ENCODE measurements at regions not wholly inside any gene's neighbourhood (a gene's known extent, or its start where the extent isn't known, plus 50 kb on each side); places are given as distances from the start of the nearest gene placed in this dataset.

DNA sequence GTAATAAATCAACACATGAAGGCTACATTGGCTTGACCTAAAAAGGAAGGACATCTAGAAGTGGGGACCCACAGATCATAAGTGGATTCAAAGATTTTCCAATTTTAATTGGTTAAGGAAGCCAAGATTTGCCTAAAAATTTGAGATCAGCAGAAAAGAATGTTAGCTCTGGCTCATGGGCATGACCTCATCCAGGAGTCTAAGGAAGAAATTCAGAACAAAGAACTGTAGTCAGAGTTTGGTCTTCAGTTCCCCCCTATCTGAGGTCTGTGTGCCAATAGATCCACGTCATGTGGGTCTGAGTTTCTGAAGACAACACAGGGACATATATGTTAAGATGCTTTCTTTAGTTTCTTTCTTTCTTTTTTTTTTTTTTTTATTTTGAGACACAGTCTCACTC lies 648.8 kb upstream of the SPRY2 start:
- H3K9me3 Mint-ChIP-seq: peaks cover 31% of the 10 kb centered on the region
- H3K27ac Mint-ChIP-seq: no peak overlapping the region
- no peak overlapping the region for H3K4me3 Mint-ChIP-seq
- no peak for ATAC-seq (replicated peaks)
- H3K4me1 Mint-ChIP-seq: no peaks in the 10 kb centered on the region
- no peaks in the 10 kb centered on the region for H3K27me3 Mint-ChIP-seq
- no peaks in the 10 kb centered on the region for H3K36me3 Mint-ChIP-seq (ENCODE audit: low read depth)

DNA sequence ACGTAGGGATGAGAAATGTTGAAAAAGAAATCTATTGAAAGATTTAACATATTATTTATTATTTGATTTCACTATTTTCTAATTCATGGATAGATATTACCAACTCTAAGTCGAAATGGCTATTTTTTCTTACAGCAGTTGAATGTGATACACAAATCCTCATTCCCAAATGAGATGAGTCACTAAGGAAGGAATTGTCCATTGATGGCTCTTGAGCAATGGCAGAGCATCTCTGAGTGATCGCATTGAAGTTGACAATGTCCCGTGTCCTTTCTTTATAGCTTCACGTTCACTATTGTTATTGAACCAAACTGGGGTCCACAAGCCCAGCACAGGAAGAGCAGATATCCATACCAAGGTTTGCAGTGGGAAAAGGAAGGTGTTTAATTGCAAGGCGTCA lies 648.3 kb upstream of the SPRY2 start:
- Mint-ChIP-seq H3K9me3 (peaks cover 31% of the 10 kb centered on the region), H3K4me3 (no peak overlapping the region), H3K36me3 (ENCODE audit: low read depth) (no peaks in the 10 kb centered on the region), H3K27ac (no peak overlapping the region), H3K27me3 (no peaks in the 10 kb centered on the region), H3K4me1 (no peaks in the 10 kb centered on the region)
- ATAC-seq (replicated peaks): no peak

DNA sequence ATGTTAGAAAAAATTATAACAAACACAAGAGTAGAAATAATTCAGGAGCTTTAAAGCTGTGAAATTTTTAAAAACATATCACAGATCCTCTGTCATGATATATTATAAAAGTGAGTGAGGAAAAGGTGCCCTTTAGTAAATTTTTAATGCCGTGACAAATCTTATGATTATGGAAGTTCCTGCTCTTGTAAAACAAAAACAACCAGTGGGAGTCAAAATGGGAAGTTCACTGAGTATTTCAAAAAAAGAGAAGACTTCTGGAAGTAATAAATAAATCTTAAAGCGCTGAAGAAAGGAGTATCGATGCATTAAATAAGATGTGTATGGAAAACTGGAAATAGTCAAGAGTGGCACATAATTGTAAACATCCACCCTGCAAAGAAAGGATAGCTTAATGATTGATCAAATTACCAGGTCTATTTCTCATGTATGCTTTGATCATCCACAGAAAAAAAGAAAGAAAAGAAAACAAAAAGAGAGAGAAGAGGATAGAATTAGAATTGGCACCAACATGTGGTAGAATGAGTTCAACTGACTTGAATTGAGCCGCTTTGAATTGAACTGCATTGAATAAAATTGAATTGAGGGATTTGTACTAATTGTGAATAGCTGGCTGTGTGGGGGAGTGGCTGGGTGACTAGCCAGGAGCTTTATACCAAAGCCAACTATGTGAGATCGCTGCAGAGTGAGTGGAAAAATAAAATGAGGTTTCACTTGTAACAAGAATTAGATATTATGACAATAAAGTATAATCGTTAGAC lies 647.6 kb upstream of the SPRY2 start:
- H3K27ac Mint-ChIP-seq: no peak overlapping the region
- H3K9me3 Mint-ChIP-seq: peaks cover 31% of the 10 kb centered on the region
- ATAC-seq (replicated peaks): no peak
- H3K36me3 Mint-ChIP-seq (ENCODE audit: low read depth): no peaks in the 10 kb centered on the region
- no peaks in the 10 kb centered on the region for H3K27me3 Mint-ChIP-seq
- no peak overlapping the region for H3K4me3 Mint-ChIP-seq
- H3K4me1 Mint-ChIP-seq: no peaks in the 10 kb centered on the region

DNA sequence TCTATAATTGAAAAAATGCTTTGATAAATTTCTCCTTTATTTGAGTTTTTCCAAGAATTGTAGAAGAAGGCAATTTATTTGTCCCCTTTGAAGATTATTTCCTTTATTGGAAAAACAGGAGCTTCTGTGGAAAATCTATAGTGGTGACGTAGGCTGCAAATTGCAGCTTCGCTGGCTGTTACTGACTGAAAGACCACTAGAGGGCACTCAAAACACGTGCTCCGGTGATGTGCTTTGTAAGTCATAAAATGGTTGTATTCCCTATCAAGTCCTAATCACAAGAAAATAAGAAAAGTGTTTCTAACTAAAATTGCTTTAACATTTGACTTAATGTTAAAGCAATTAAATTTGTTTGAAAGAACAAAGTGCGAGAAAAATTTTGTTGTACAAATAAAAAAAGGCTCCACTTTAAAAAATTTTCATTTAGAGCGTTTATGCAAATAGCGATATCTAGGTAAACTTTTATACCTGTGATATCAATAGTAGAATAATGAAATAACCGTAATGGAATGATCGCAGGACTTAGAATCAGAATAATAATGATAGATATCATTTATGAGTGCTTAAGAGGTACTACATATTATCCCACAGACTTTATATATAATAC lies 638.2 kb upstream of the SPRY2 start:
- H3K4me3 Mint-ChIP-seq: no peak overlapping the region
- no peaks in the 10 kb centered on the region for H3K27me3 Mint-ChIP-seq
- H3K4me1 Mint-ChIP-seq: no peaks in the 10 kb centered on the region
- no peaks in the 10 kb centered on the region for H3K36me3 Mint-ChIP-seq (ENCODE audit: low read depth)
- no peak for ATAC-seq (replicated peaks)
- H3K27ac Mint-ChIP-seq: no peak overlapping the region
- peaks cover 5% of the 10 kb centered on the region for H3K9me3 Mint-ChIP-seq

DNA sequence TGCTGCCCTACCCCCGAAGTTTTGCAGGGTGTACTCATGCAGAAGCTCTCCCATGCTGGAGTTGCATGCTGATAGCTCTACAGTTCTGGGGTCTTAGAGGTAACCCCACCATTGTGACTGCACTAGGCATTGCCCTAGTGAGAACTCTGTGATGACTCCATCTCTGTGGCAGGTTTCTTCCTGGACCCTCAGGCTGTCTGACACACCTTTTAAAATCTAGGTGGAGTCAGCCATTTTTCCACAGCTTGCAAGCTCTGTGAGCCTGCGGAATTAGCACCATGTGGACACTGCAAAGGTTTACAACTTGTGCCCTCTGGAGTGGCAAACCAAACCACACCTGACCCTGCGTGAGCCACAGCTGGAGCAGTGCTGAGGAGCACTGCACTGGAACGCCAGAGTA lies 636.2 kb upstream of the SPRY2 start:
- Mint-ChIP-seq H3K36me3 (ENCODE audit: low read depth) (no peaks in the 10 kb centered on the region), H3K9me3 (peaks cover 5% of the 10 kb centered on the region), H3K4me3 (no peak overlapping the region), H3K27ac (no peak overlapping the region), H3K4me1 (no peaks in the 10 kb centered on the region), H3K27me3 (no peaks in the 10 kb centered on the region)
- ATAC-seq (replicated peaks): no peak

DNA sequence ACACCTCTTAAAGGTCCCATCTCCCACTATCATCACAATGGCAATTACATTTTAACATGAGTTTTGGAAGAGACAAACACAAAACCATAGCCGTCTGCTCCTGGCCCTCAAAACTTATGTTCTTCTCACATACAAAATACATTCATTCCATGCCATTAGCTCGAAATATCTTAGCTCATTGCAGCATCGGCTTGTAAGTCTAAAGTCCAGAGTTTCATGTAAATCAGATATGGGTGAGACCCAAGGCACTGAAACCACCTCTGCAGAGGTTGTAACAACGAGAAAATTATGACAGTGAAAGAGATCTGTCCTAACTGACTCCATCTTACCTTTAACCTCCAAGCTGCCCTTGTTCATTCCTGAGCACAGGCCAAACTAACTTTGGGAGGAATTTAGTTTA lies 635.0 kb upstream of the SPRY2 start:
- Mint-ChIP-seq H3K4me3 (no peak overlapping the region), H3K36me3 (ENCODE audit: low read depth) (no peaks in the 10 kb centered on the region), H3K27ac (no peak overlapping the region), H3K27me3 (no peaks in the 10 kb centered on the region), H3K9me3 (peaks cover 3% of the 10 kb centered on the region), H3K4me1 (no peaks in the 10 kb centered on the region)
- ATAC-seq (replicated peaks): no peak

DNA sequence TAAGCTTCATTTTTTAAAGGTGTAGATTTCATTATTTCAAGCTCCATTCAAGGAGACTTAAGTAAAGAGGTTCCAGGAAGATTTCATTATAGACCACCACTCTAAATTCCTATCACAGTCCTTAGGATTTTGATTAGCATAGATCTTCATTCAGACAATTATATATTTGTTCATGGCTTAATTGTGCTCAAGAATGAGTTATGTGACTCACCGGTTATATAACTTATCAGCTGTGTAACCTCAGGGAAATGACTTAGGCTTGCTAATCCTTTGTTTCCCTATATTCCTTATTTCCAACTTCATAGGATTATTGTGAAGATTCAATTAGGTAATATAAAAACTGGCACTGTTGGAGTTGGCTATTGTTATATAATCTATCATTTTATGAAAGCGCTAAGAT lies 632.8 kb upstream of the SPRY2 start:
- ATAC-seq (replicated peaks): no peak
- Mint-ChIP-seq H3K4me1 (no peaks in the 10 kb centered on the region), H3K27ac (no peak overlapping the region)

DNA sequence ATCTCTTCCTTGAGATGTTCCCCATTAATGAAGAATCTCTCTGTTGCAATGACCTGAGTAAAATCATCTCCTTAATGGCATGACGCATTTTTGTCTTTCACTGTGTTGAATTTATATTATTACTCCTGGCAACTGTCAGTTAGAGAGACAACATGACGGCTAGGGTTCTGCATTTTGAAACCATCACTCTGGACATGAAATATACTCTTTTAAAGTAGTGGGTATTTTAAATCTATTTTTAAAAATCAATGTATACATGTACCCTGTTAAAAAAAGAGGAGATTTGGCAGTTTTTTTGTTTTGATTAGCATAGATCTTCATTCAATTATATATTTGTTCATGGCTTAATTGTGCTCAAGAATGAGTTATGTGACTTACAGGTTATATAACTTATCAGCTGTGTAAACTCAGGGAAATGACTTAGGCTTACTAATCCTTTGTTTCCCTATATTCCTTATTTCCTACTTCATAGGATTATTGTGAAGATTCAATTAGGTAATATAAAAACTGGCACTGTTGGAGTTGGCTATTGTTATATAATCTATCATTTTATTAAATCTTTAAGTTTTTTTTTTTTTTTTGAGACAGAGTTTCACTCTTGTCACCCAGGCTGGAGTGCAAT lies 632.0 kb upstream of the SPRY2 start:
- Mint-ChIP-seq H3K27ac (no peak overlapping the region), H3K4me3 (no peak overlapping the region), H3K4me1 (no peaks in the 10 kb centered on the region), H3K9me3 (no peaks in the 10 kb centered on the region), H3K36me3 (ENCODE audit: low read depth) (no peaks in the 10 kb centered on the region), H3K27me3 (no peaks in the 10 kb centered on the region)
- no peak for ATAC-seq (replicated peaks)

More for the DNA sequence above, 632.8 kb upstream of the SPRY2 start:
- Mint-ChIP-seq H3K9me3 (no peaks in the 10 kb centered on the region), H3K36me3 (ENCODE audit: low read depth) (no peaks in the 10 kb centered on the region), H3K27me3 (no peaks in the 10 kb centered on the region), H3K4me3 (no peak overlapping the region)

DNA sequence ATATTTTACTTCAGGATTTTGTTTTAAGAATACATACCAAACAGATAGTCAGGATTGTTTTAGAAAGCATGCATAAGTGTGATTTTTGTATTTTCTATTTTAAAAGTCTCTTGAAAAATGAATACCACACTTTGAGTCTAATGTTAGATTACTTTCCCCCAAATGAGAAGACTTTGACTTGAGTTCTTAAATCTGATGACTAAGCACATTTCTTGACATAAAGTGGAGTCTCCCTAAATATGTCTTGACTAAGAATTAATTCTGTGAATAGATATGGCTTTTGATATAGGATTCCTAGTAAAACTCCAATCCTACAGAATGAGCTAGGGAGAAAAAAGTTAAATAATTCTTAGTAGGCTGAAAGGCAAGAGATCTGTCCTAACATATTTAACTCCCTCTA lies 624.2 kb upstream of the SPRY2 start:
- Mint-ChIP-seq H3K4me3 (no peak overlapping the region), H3K4me1 (no peaks in the 10 kb centered on the region), H3K9me3 (peaks cover 7% of the 10 kb centered on the region), H3K36me3 (ENCODE audit: low read depth) (no peaks in the 10 kb centered on the region), H3K27me3 (no peaks in the 10 kb centered on the region), H3K27ac (no peak overlapping the region)
- ATAC-seq (replicated peaks): no peak

DNA sequence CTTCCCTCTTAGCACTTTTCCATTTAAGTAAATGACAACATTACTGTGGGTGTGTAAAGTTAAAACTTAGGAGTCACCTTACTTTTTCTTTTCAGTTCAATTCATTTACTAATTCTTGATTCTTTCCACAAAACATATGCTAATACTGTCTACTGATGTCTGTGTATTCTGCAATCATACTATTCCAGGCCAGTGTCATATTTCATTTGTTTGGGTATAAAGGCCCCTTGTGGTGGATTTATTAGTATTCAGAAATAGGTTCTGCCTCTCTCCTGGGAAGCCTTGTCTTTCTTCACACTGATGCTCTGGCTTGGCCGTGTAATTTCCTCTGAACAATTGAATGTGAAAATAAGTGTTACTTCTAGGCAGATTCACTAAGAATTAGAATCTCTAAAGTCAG lies 621.9 kb upstream of the SPRY2 start:
- ATAC-seq (replicated peaks): no peak
- no peaks in the 10 kb centered on the region for H3K36me3 Mint-ChIP-seq (ENCODE audit: low read depth)
- H3K9me3 Mint-ChIP-seq: peaks cover 7% of the 10 kb centered on the region
- H3K4me3 Mint-ChIP-seq: no peak overlapping the region
- no peaks in the 10 kb centered on the region for H3K27me3 Mint-ChIP-seq
- H3K4me1 Mint-ChIP-seq: no peaks in the 10 kb centered on the region
- no peak overlapping the region for H3K27ac Mint-ChIP-seq

DNA sequence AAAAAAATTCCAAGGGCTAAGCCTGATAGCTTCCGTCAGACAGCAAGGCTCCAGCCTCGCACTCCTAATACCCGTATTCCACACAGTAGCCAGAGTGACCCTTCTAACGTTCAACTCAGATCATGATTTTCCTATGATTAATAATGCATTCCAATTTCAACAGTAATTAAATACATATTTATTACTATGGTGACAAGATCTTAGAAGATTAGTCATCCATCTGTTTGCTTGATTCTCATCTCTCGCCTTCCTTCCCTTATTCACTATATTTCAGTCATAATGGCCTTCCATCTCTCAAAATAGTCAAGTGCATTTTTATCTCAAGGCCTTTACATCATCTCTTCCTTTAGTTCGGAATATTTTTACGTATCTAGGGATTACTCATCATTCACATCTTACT lies 621.2 kb upstream of the SPRY2 start:
- H3K36me3 Mint-ChIP-seq (ENCODE audit: low read depth): no peaks in the 10 kb centered on the region
- ATAC-seq (replicated peaks): no peak
- no peak overlapping the region for H3K27ac Mint-ChIP-seq
- H3K4me3 Mint-ChIP-seq: no peak overlapping the region
- H3K9me3 Mint-ChIP-seq: peaks cover 7% of the 10 kb centered on the region
- no peaks in the 10 kb centered on the region for H3K4me1 Mint-ChIP-seq
- H3K27me3 Mint-ChIP-seq: no peaks in the 10 kb centered on the region

DNA sequence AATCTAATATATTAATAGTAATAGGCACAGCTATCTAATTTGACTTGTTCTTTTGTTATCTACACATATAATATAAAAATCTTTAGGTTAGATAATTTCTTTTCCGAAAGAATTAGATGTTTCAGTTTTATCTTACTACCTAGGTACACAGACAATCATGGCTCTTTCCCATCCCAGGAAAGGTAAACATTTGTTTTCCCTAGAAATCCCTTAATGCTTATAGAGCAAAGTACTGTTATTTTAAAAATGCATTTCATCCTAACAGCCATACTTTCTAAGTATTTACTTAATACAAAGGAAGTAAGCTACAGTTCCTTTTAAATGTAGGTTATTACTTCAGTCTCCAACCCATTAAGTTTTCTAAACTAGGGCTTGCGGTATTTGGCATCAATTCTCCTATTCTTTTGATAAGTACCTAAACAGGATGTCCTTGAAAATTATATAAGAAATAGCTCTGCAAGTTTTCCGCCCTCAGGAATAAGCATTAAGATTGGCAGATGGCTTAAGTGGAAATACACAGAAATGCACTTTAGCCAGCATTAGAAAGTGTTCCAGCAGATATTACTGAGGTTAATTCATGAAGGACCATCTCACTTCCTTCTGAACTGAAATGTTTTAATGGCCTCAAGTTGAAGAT lies 616.2 kb upstream of the SPRY2 start:
- Mint-ChIP-seq H3K9me3 (peaks cover 4% of the 10 kb centered on the region), H3K27ac (no peak overlapping the region), H3K27me3 (no peaks in the 10 kb centered on the region), H3K36me3 (ENCODE audit: low read depth) (no peaks in the 10 kb centered on the region), H3K4me1 (no peaks in the 10 kb centered on the region), H3K4me3 (no peak overlapping the region)
- no peak for ATAC-seq (replicated peaks)

DNA sequence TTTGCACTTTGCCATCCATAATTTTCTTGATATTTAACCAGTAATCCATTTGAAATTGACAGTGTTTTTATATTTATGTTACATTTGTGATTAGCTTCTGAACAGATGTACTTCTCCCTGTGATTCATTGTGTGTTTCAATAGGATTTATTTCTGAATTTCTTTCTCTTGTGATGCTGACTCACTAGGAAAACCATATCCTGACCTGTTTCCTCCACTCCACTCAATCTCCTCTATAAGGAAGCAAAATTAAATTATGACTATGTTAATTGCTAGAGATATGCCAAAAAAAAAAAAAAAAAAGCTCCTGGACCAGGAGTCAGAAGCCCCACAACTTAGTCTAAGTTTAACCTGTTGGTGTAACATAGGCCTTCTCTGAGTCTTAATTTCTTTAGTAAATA lies 614.6 kb upstream of the SPRY2 start:
- no peaks in the 10 kb centered on the region for H3K4me1 Mint-ChIP-seq
- ATAC-seq (replicated peaks): no peak
- H3K9me3 Mint-ChIP-seq: no peaks in the 10 kb centered on the region
- no peaks in the 10 kb centered on the region for H3K27me3 Mint-ChIP-seq
- no peaks in the 10 kb centered on the region for H3K36me3 Mint-ChIP-seq (ENCODE audit: low read depth)
- no peak overlapping the region for H3K27ac Mint-ChIP-seq
- no peak overlapping the region for H3K4me3 Mint-ChIP-seq

DNA sequence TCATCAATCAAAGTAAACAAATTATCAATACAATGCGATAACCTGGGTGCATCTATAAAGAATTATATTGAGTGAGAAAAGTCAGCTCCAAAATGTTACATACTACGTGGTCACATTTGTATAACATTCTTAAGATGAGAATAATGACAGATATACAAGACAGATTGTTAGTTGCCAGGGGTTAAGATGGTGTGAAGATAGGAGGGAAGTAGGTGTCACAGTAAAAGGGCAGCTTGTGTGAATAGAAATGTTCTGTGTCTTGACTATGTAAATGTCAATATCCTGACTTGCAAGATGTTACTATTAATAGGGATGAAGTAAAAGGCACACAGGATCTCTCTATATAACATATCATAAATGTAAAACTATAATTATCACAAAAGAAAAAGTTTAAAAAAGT lies 611.2 kb upstream of the SPRY2 start:
- Mint-ChIP-seq H3K9me3 (no peaks in the 10 kb centered on the region), H3K4me3 (no peak overlapping the region), H3K27ac (no peak overlapping the region), H3K27me3 (no peaks in the 10 kb centered on the region), H3K4me1 (no peaks in the 10 kb centered on the region), H3K36me3 (ENCODE audit: low read depth) (no peaks in the 10 kb centered on the region)
- ATAC-seq (replicated peaks): no peak

Measured in activated T-helper 17 cell treated with anti-CD3 and anti-CD28 coated beads, Interleukin-2, amount 50 U/mL, for 72 hours (primary cell).